ENCODE measurements at regions not wholly inside any gene's neighbourhood (a gene's known extent, or its start where the extent isn't known, plus 50 kb on each side); places are given as distances from the start of the nearest gene placed in this dataset.

GRCh38 chr3:44092497-44092896, 149.2 kb upstream of the TOPAZ1 start:
- Mint-ChIP-seq H3K36me3 (ENCODE audit: low read depth) (peaks cover 14% of the 10 kb centered on the region; the same call in 1 of the 2 replicates), H3K4me1 (ENCODE audit: low read depth) (peaks cover 48% of the 10 kb centered on the region), H3K4me3 (no peak overlapping the region), H3K27me3 (ENCODE audit: insufficient read depth) (no peaks in the 10 kb centered on the region; the same call in 1 of the 2 replicates), H3K27ac (no peak overlapping the region), H3K9me3 (no peaks in the 10 kb centered on the region)
- TF ChIP-seq CTCF (IDR thresholded peaks at IDR 0.05) = no peak
- no peak for DNase-seq

GRCh38 chr3:44093531-44093930, 148.2 kb upstream of the TOPAZ1 start:
- Mint-ChIP-seq H3K27me3 (ENCODE audit: insufficient read depth) (no peaks in the 10 kb centered on the region; the same call in 1 of the 2 replicates), H3K36me3 (ENCODE audit: low read depth) (peaks cover 21% of the 10 kb centered on the region; the same call in 1 of the 2 replicates), H3K4me3 (no peak overlapping the region), H3K9me3 (no peaks in the 10 kb centered on the region), H3K4me1 (ENCODE audit: low read depth) (peaks cover 50% of the 10 kb centered on the region), H3K27ac (no peak overlapping the region)
- DNase-seq = no peak
- no peak for TF ChIP-seq CTCF (IDR thresholded peaks at IDR 0.05)

- Mint-ChIP-seq H3K9me3 (no peaks in the 10 kb centered on the region), H3K4me1 (ENCODE audit: low read depth) (peaks cover 32% of the 10 kb centered on the region), H3K27ac (no peak overlapping the region), H3K27me3 (ENCODE audit: insufficient read depth) (no peaks in the 10 kb centered on the region; the same call in 1 of the 2 replicates), H3K36me3 (ENCODE audit: low read depth) (peaks cover 22% of the 10 kb centered on the region; the same call in 1 of the 2 replicates), H3K4me3 (no peak overlapping the region)
- DNase-seq = no peak
- TF ChIP-seq CTCF (IDR thresholded peaks at IDR 0.05) = no peak
Measured at GRCh38 chr3:44098656-44099415, 142.8 kb upstream of the TOPAZ1 start.

GRCh38 chr3:44099566-44100297, 142.0 kb upstream of the TOPAZ1 start:
- no peaks in the 10 kb centered on the region for H3K9me3 Mint-ChIP-seq
- H3K4me3 Mint-ChIP-seq = no peak overlapping the region
- DNase-seq = no peak
- H3K4me1 Mint-ChIP-seq (ENCODE audit: low read depth) = peaks cover 41% of the 10 kb centered on the region
- H3K27me3 Mint-ChIP-seq (ENCODE audit: insufficient read depth) = no peaks in the 10 kb centered on the region; the same call in 1 of the 2 replicates
- no peak overlapping the region for H3K27ac Mint-ChIP-seq
- H3K36me3 Mint-ChIP-seq (ENCODE audit: low read depth) = peaks cover 22% of the 10 kb centered on the region; the same call in 1 of the 2 replicates
- no peak for TF ChIP-seq CTCF (IDR thresholded peaks at IDR 0.05)

- no peak for TF ChIP-seq CTCF (IDR thresholded peaks at IDR 0.05)
- H3K27me3 Mint-ChIP-seq (ENCODE audit: insufficient read depth) = no peaks in the 10 kb centered on the region; the same call in 1 of the 2 replicates
- no peaks in the 10 kb centered on the region for H3K9me3 Mint-ChIP-seq
- DNase-seq = no peak
- no peak overlapping the region for H3K4me3 Mint-ChIP-seq
- H3K4me1 Mint-ChIP-seq (ENCODE audit: low read depth) = peaks cover 47% of the 10 kb centered on the region
- H3K27ac Mint-ChIP-seq = no peak overlapping the region
- H3K36me3 Mint-ChIP-seq (ENCODE audit: low read depth) = peaks cover 22% of the 10 kb centered on the region; the same call in 1 of the 2 replicates
Measured at GRCh38 chr3:44100298-44100695, 141.4 kb upstream of the TOPAZ1 start.
